Middle frontal gyrus (tissue), 1 donor: ENCODE measurements at regions not wholly inside any gene's neighbourhood (a gene's known extent, or its start where the extent isn't known, plus 50 kb on each side); places are given as distances from the start of the nearest gene placed in this dataset.
"Not testable (repeated sequence)": the region's sequence is repeated elsewhere in the genome, so short reads cannot be mapped to it uniquely, and the experiment has no call there.

ENCODE experiments used
- DNase-seq: peaks from one replicate; pipeline ENCODE4 v3.0.0-alpha.2; 2015; ENCODE audit warnings: low spot score; ENCODE audit errors: extremely low spot score

GRCh38 chr14:36418937-36419336 lies 98.5 kb upstream of the MBIP start:
- DNase-seq, result no peak

- DNase-seq, result not testable (repeated sequence)
Measured at GRCh38 chr14:36411951-36412350, 91.5 kb upstream of the MBIP start.

- no peak for DNase-seq
Measured at GRCh38 chr14:36408388-36408787, 88.0 kb upstream of the MBIP start.

GRCh38 chr14:36405589-36406274 lies 85.3 kb upstream of the MBIP start:
- DNase-seq, result no peak

GRCh38 chr14:36402867-36403266 lies 82.4 kb upstream of the MBIP start:
- DNase-seq, result no peak

- no peak for DNase-seq
Measured at GRCh38 chr14:36398463-36399291, 78.2 kb upstream of the MBIP start.

- no peak for DNase-seq
Measured at GRCh38 chr14:36397357-36397756, 76.9 kb upstream of the MBIP start.

GRCh38 chr14:36396798-36397197 lies 76.4 kb upstream of the MBIP start:
- DNase-seq, result no peak

GRCh38 chr14:36394593-36394992 lies 74.2 kb upstream of the MBIP start:
- no peak for DNase-seq

GRCh38 chr14:36390718-36391117 lies 70.3 kb upstream of the MBIP start:
- no peak for DNase-seq

- DNase-seq, result peak; percentile 8
Measured at GRCh38 chr14:36383767-36384431, 63.5 kb upstream of the MBIP start.

- peak; percentile 18 for DNase-seq
Measured at GRCh38 chr14:36373982-36374673, 53.7 kb upstream of the MBIP start.
